GM23248 (cell line): ENCODE measurements at regions not wholly inside any gene's neighbourhood (a gene's known extent, or its start where the extent isn't known, plus 50 kb on each side); places are given as distances from the start of the nearest gene placed in this dataset.

Experiments used
- EZH2 ChIP-seq: fragments of 200-600 bp; sonication (generic); IDR thresholded peaks from 2 replicates; pipeline ENCODE4 v1.6.1; 2018; ENCODE audit warnings: antibody characterized with exemption, mild to moderate bottlenecking; ENCODE audit not compliant: insufficient read depth, poor library complexity, severe bottlenecking
- EZH2phosphoT487 ChIP-seq: fragments of 200-600 bp; sonication (generic); IDR thresholded peaks from 2 replicates; pipeline ENCODE4 v1.6.1; 2018; ENCODE audit warnings: antibody characterized with exemption, moderate library complexity, mild to moderate bottlenecking, low read depth; ENCODE audit not compliant: insufficient read depth

GRCh38 chr10:52447931-52448353, 133.9 kb downstream of the DKK1 start:
- no peak for TF ChIP-seq EZH2phosphoT487
- no peak for TF ChIP-seq EZH2
